H9 (cell line): ENCODE measurements at regions not wholly inside any gene's neighbourhood (a gene's known extent, or its start where the extent isn't known, plus 50 kb on each side); places are given as distances from the start of the nearest gene placed in this dataset.

ENCODE experiments used
- DNase-seq: peaks from one replicate; pipeline ENCODE4 v3.0.0-alpha.2; 2017
- H2AFZ ChIP-seq: one replicate; pipeline ENCODE4 v1.6.1; 2013; ENCODE audit warnings: mild to moderate bottlenecking, low read length, control low read depth, moderate library complexity
- H2AK5ac ChIP-seq: 2 replicates; pipeline ENCODE4 v1.6.1; 2013; ENCODE audit warnings: low read length, control low read depth, mixed read lengths; ENCODE audit not compliant: insufficient read length
- H2BK120ac ChIP-seq: one replicate; pipeline ENCODE4 v1.6.1; 2013; ENCODE audit warnings: low read depth, mild to moderate bottlenecking, low read length, control low read depth, inconsistent platforms; ENCODE audit not compliant: poor library complexity, severe bottlenecking
- H2BK12ac ChIP-seq: 2 replicates; pipeline ENCODE4 v1.6.1; 2013; ENCODE audit warnings: low read length, control low read depth, mixed read lengths, low read depth; ENCODE audit not compliant: insufficient read length
- H2BK15ac ChIP-seq: 2 replicates; pipeline ENCODE4 v1.6.1; 2013; ENCODE audit warnings: low read depth, low read length, control low read depth
- H2BK20ac ChIP-seq: one replicate; pipeline ENCODE4 v1.6.1; 2013; ENCODE audit warnings: low read depth, mild to moderate bottlenecking, low read length, control low read depth, inconsistent platforms; ENCODE audit not compliant: poor library complexity, severe bottlenecking
- H2BK5ac ChIP-seq: 2 replicates; pipeline ENCODE4 v1.6.1; 2013; ENCODE audit warnings: low read length, control low read depth, mixed read lengths; ENCODE audit not compliant: insufficient read length
- H3K14ac ChIP-seq: 2 replicates; pipeline ENCODE4 v1.6.1; 2013; ENCODE audit warnings: low read length, control low read depth; ENCODE audit not compliant: insufficient read depth
- H3K18ac ChIP-seq: 2 replicates; pipeline ENCODE4 v1.6.1; 2013; ENCODE audit warnings: low read depth, mild to moderate bottlenecking, mixed read lengths, low read length, control low read depth; ENCODE audit not compliant: insufficient read length
- H3K23ac ChIP-seq: 2 replicates; pipeline ENCODE4 v1.6.1; 2013; ENCODE audit warnings: low read length, control low read depth, mixed read lengths, low read depth; ENCODE audit not compliant: insufficient read length
- H3K23me2 ChIP-seq: 2 replicates; pipeline ENCODE4 v1.6.1; 2013; ENCODE audit warnings: low read depth, mild to moderate bottlenecking, mixed read lengths, low read length, control low read depth; ENCODE audit not compliant: insufficient read length, poor library complexity, severe bottlenecking
- H3K27ac ChIP-seq: 2 replicates; pipeline ENCODE4 v1.5.1; 2013; ENCODE audit warnings: low read length, control low read depth, mixed read lengths, low read depth; ENCODE audit not compliant: insufficient read length
- H3K27me3 ChIP-seq: 2 replicates; pipeline ENCODE4 v1.6.1; 2013; ENCODE audit warnings: low read length, control low read depth, inconsistent platforms; ENCODE audit not compliant: insufficient read depth
- H3K4ac ChIP-seq: 2 replicates; pipeline ENCODE4 v1.6.1; 2013; ENCODE audit warnings: low read depth, mild to moderate bottlenecking, control low read depth, inconsistent platforms, low read length, moderate library complexity
- H3K4me1 ChIP-seq: 2 replicates; pipeline ENCODE4 v1.6.1; 2013; ENCODE audit warnings: low read length, control low read depth, inconsistent platforms; ENCODE audit not compliant: insufficient read depth
- H3K4me2 ChIP-seq: 2 replicates; pipeline ENCODE4 v1.6.1; 2013; ENCODE audit warnings: low read length, control low read depth, mixed read lengths; ENCODE audit not compliant: insufficient read length, insufficient read depth
- H3K56ac ChIP-seq: 2 replicates; pipeline ENCODE4 v1.6.1; 2013; ENCODE audit warnings: low read depth, mild to moderate bottlenecking, mixed read lengths, low read length, control low read depth; ENCODE audit not compliant: insufficient read length
- H3K79me1 ChIP-seq: 2 replicates; pipeline ENCODE4 v1.6.1; 2013; ENCODE audit warnings: low read depth, mild to moderate bottlenecking, moderate library complexity, low read length, control low read depth, inconsistent platforms; ENCODE audit not compliant: insufficient read depth, poor library complexity, severe bottlenecking
- H3K79me2 ChIP-seq: 2 replicates; pipeline ENCODE4 v1.6.1; 2013; ENCODE audit warnings: low read length, control low read depth, inconsistent platforms; ENCODE audit not compliant: insufficient read depth
- H3K9ac ChIP-seq: 2 replicates; pipeline ENCODE4 v1.6.1; 2013; ENCODE audit warnings: low read length, control low read depth, mixed read lengths; ENCODE audit not compliant: insufficient read length; ENCODE audit errors: extremely low read depth
- H3K9me3 ChIP-seq: one replicate; pipeline ENCODE4 v1.6.1; 2013; ENCODE audit warnings: low read depth, low read length, inconsistent platforms; ENCODE audit not compliant: control insufficient read depth
- H3T11ph ChIP-seq: one replicate; pipeline ENCODE4 v1.6.1; 2013; ENCODE audit warnings: mild to moderate bottlenecking, low read length, control low read depth, inconsistent platforms
- H4K20me1 ChIP-seq: one replicate; pipeline ENCODE4 v1.6.1; 2013; ENCODE audit not compliant: control insufficient read depth, insufficient read length, insufficient read depth
- H4K5ac ChIP-seq: 2 replicates; pipeline ENCODE4 v1.6.1; 2013; ENCODE audit warnings: low read depth, mild to moderate bottlenecking, mixed read lengths, low read length, control low read depth; ENCODE audit not compliant: insufficient read length
- H4K8ac ChIP-seq: replicated peaks from 2 replicates; pipeline ENCODE4 v1.6.1; 2013; ENCODE audit warnings: low read length, control low read depth, mixed read lengths, low read depth; ENCODE audit not compliant: insufficient read length
- H4K91ac ChIP-seq: 2 replicates; pipeline ENCODE4 v1.6.1; 2013; ENCODE audit warnings: low read depth, mild to moderate bottlenecking, moderate library complexity, mixed read lengths, low read length, control low read depth; ENCODE audit not compliant: insufficient read length
- H3K27ac Mint-ChIP-seq, 3 experiments: 2 replicates in 2 of 3; 3 replicates in 1 of 3; pipeline ENCODE4 v1.8.0; 2020 to 2021; ENCODE audit warnings: mixed read lengths in 3 of 3, mild to moderate bottlenecking in 1 of 3, moderate library complexity in 1 of 3
- H3K27me3 Mint-ChIP-seq: 2 replicates; pipeline ENCODE4 v1.8.0; 2021; ENCODE audit warnings: low read depth, mild to moderate bottlenecking, moderate library complexity, mixed read lengths
- H3K36me3 Mint-ChIP-seq, 3 experiments: 2 replicates in 2 of 3; 3 replicates in 1 of 3; pipeline ENCODE4 v1.8.0; 2020 to 2021; ENCODE audit warnings: low read depth in 3 of 3, mixed read lengths in 3 of 3; ENCODE audit not compliant: insufficient read depth in 1 of 3
- H3K4me1 Mint-ChIP-seq, 2 experiments: 2 replicates each; pipeline ENCODE4 v1.8.0; 2020; ENCODE audit warnings: mixed read lengths in 2 of 2
- H3K4me3 Mint-ChIP-seq, 2 experiments: 2 replicates in 1 of 2; 3 replicates in 1 of 2; pipeline ENCODE4 v1.8.0; 2020 to 2021; ENCODE audit warnings: mild to moderate bottlenecking in 2 of 2, mixed read lengths in 2 of 2, moderate library complexity in 1 of 2
- H3K9me3 Mint-ChIP-seq, 2 experiments: 2 replicates in 1 of 2; 3 replicates in 1 of 2; pipeline ENCODE4 v1.8.0; 2020; ENCODE audit warnings: mild to moderate bottlenecking in 2 of 2, mixed read lengths in 2 of 2, moderate library complexity in 1 of 2
- WGBS: extraction: QIAGEN DNeasy Blood & Tissue Kit; methylation state at CpG from one replicate; pipeline ENCODE4 v1.1.7; 2013; ENCODE audit warnings: missing lambda C conversion rate, low lambda C conversion rate, mixed read lengths; ENCODE audit not compliant: insufficient read length; ENCODE audit errors: extremely low coverage; 5-methylcytosine and 5-hydroxymethylcytosine counted together
- TF ChIP-seq, protein P1 (sequence below): fragments of 200-600 bp; sonication (generic); conservative IDR thresholded peaks from 3 replicates; pipeline ENCODE4 v1.8.0; 2021; ENCODE audit warnings: antibody characterized with exemption, mild to moderate bottlenecking

DNA sequence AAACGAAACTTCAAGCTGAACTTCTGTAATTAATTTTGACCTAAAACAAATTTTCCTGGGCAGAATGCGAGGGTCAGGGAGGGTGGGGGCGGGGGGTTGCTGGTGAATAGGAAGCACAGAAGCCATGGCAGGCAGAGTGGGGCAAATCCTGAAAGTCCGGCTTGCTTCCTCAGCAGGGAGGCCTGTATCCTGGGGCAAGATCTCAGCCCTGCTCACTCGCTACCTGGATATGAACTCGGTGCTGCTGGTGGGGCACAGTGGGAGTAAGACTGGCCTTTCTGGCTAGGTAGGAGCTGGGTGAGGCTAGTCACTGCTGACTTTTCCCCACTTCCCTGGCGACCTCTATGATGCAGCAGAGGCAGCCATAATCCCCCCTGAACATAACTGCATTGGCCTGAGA, 168.9 kb upstream of the CHORDC1 start:
- no peak overlapping the region for H2AFZ ChIP-seq
- H2AK5ac ChIP-seq: no peak overlapping the region
- no peak overlapping the region for H3K56ac ChIP-seq
- H3K4me1 Mint-ChIP-seq: peaks cover 10% of the 10 kb centered on the region in 2 experiments
- H3K9ac ChIP-seq: no peak overlapping the region
- no peak overlapping the region for H3K23ac ChIP-seq
- no peak overlapping the region for H2BK120ac ChIP-seq
- no peak overlapping the region for H4K8ac ChIP-seq
- no peaks in the 10 kb centered on the region for H3K9me3 ChIP-seq
- no peak overlapping the region for H3K4ac ChIP-seq
- peak overlapping the region; percentile 1 for H3K18ac ChIP-seq
- H4K20me1 ChIP-seq: no peaks in the 10 kb centered on the region
- H4K5ac ChIP-seq: no peak overlapping the region
- H3K4me3 Mint-ChIP-seq: no peak overlapping the region
- H3K27me3 ChIP-seq: no peaks in the 10 kb centered on the region
- H3K27ac Mint-ChIP-seq: peak overlapping the region in 2 of 3 experiments; percentile 22 to 63; a peak in 1 of 7 replicates
- TF ChIP-seq, protein P1, sequence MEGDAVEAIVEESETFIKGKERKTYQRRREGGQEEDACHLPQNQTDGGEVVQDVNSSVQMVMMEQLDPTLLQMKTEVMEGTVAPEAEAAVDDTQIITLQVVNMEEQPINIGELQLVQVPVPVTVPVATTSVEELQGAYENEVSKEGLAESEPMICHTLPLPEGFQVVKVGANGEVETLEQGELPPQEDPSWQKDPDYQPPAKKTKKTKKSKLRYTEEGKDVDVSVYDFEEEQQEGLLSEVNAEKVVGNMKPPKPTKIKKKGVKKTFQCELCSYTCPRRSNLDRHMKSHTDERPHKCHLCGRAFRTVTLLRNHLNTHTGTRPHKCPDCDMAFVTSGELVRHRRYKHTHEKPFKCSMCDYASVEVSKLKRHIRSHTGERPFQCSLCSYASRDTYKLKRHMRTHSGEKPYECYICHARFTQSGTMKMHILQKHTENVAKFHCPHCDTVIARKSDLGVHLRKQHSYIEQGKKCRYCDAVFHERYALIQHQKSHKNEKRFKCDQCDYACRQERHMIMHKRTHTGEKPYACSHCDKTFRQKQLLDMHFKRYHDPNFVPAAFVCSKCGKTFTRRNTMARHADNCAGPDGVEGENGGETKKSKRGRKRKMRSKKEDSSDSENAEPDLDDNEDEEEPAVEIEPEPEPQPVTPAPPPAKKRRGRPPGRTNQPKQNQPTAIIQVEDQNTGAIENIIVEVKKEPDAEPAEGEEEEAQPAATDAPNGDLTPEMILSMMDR: no peak
- H3K9me3 Mint-ChIP-seq: no peaks in the 10 kb centered on the region
- H3K27ac ChIP-seq: no peak overlapping the region
- no peaks in the 10 kb centered on the region for H3K27me3 Mint-ChIP-seq
- H3K79me1 ChIP-seq: no peaks in the 10 kb centered on the region
- peak overlapping the region; percentile 17; the same call in 1 of the 2 replicates for H3K14ac ChIP-seq
- WGBS: no CpG with 5 or more reads among the region's 7 CpGs
- no peaks in the 10 kb centered on the region for H3K36me3 Mint-ChIP-seq
- H3T11ph ChIP-seq: no peak overlapping the region
- H4K91ac ChIP-seq: no peak overlapping the region
- no peak overlapping the region for H2BK20ac ChIP-seq
- H3K23me2 ChIP-seq: no peaks in the 10 kb centered on the region
- no peak overlapping the region for H2BK12ac ChIP-seq
- no peak overlapping the region for H2BK15ac ChIP-seq
- no peaks in the 10 kb centered on the region for H3K79me2 ChIP-seq
- no peaks in the 10 kb centered on the region for H3K4me1 ChIP-seq
- DNase-seq: peak; percentile 28
- H3K4me2 ChIP-seq: no peak overlapping the region
- H2BK5ac ChIP-seq: no peak overlapping the region
